ENCODE measurements at regions not wholly inside any gene's neighbourhood (a gene's known extent, or its start where the extent isn't known, plus 50 kb on each side); places are given as distances from the start of the nearest gene placed in this dataset.

DNA sequence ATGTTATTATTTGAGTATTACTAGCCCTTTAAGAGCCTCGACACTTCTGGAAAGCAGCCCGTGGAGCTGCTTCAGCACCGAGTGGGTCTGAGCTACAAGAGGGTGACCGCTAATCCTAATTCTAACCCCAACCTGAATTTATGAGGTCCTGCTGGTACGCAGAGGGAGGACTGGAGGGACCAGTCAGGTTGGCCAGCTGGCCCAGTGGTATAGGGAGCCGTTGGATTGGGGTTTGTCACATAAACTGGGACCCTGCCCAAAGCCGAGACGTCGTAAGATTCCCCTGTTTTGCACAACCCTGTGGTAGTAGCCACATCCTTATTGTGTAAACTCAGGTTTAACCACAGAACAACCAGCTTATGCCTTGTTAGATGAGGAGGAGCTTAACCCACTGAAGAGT, 60.8 kb upstream of the F3 start:
- DNase-seq (peak in 1 of 2 donors; percentile 30), ATAC-seq (peak in 1 of 2 donors; percentile 54)
- TF ChIP-seq POLR2A (IDR thresholded peaks at IDR 0.05) = no peak
- TF ChIP-seq, protein P1, sequence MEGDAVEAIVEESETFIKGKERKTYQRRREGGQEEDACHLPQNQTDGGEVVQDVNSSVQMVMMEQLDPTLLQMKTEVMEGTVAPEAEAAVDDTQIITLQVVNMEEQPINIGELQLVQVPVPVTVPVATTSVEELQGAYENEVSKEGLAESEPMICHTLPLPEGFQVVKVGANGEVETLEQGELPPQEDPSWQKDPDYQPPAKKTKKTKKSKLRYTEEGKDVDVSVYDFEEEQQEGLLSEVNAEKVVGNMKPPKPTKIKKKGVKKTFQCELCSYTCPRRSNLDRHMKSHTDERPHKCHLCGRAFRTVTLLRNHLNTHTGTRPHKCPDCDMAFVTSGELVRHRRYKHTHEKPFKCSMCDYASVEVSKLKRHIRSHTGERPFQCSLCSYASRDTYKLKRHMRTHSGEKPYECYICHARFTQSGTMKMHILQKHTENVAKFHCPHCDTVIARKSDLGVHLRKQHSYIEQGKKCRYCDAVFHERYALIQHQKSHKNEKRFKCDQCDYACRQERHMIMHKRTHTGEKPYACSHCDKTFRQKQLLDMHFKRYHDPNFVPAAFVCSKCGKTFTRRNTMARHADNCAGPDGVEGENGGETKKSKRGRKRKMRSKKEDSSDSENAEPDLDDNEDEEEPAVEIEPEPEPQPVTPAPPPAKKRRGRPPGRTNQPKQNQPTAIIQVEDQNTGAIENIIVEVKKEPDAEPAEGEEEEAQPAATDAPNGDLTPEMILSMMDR (IDR thresholded peaks at IDR 0.05 in 4 of 5, conservative IDR thresholded peaks at IDR 0.05 in 1 of 5) = no peak
- no peaks in the 10 kb centered on the region for H3K4me1 ChIP-seq
- H3K4me3 ChIP-seq = no peak overlapping the region
- H3K9me3 ChIP-seq = no peaks in the 10 kb centered on the region
- intact Hi-C loops (cut with DNase I; ENCODE audit: low total_unique reads) = no loop called here
- H3K36me3 ChIP-seq = no peaks in the 10 kb centered on the region
- in situ Hi-C loops (cut with MboI; ENCODE audit: low sequenced_read_pairs in 4 of 4) = no loop called here
- H3K27ac ChIP-seq = no peak overlapping the region
- H3K27me3 ChIP-seq = no peaks in the 10 kb centered on the region

DNA sequence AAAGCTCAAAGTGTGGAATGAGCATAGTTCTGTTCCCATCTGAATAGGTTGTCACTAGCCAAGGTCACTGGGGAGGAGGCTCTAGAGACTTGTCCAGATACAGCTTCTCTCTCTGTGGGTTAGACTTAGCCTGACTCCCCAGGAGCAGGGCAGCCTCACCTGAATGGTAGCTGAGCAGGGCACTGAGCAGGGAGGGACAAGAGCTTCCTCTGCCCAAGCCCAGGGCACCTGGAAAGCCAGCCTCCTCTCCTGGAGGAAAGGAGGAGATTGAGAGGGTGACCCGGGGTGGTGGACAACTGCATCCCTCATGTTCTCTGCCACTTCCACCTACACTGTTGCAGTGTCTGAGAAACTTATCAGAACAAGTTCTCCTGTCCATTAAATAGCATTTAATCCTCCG, 59.0 kb upstream of the F3 start:
- no peak for ATAC-seq
- intact Hi-C loops (cut with DNase I; ENCODE audit: low total_unique reads) (no loop called here), in situ Hi-C loops (cut with MboI; ENCODE audit: low sequenced_read_pairs in 4 of 4) (no loop called here)
- Histone ChIP-seq H3K36me3 (no peaks in the 10 kb centered on the region), H3K27ac (no peak overlapping the region), H3K9me3 (no peaks in the 10 kb centered on the region), H3K4me3 (no peak overlapping the region), H3K27me3 (no peaks in the 10 kb centered on the region), H3K4me1 (no peaks in the 10 kb centered on the region)
- TF ChIP-seq, protein P1 (IDR thresholded peaks at IDR 0.05 in 4 of 5, conservative IDR thresholded peaks at IDR 0.05 in 1 of 5) = no peak
- TF ChIP-seq POLR2A (IDR thresholded peaks at IDR 0.05) = no peak
- no peak for DNase-seq

DNA sequence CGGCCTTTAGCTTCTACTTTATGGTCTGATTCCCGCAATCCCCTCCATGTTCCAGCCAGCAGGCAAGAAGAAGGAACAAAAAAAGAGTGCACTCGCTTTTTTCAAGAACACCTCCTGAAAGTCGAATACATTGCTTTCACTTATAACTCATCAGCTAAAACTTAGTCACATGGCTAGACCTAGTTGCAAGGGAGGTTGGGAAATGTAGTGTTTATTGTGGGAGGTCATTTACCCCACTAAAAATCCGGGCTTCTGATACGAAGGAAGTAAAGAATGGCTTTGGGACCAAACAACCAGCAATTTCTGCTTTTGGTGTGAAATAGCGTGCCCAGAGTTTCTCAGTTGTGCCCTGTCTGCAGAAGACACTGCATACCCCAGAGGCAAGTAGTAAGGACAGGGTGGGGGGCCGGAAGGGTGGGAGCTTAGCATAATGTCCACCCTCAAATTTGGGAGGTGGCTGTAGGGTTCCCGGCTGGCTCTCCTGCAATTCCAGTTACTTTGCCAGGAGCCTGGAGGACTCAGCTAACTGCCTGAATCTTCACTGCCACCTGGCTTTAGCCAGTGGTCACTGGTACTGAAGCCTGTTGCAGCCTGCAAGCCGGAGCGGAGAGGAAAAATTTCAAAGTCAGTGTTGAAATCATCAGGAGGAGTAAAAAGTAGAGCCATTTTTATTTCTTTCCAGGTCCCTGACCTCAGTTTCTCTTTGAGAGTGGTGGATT, 57.7 kb upstream of the F3 start:
- DNase-seq (peak in 1 of 2 donors; percentile 48), ATAC-seq (no peak)
- H3K27ac ChIP-seq = no peak overlapping the region
- H3K27me3 ChIP-seq = no peaks in the 10 kb centered on the region
- intact Hi-C loops (cut with DNase I; ENCODE audit: low total_unique reads) (loop anchor here (10.0 kb wide), 1 partner anchor 54 kb away; the partner anchor contains the start of gene F3), in situ Hi-C loops (cut with MboI; ENCODE audit: low sequenced_read_pairs in 4 of 4) (loop anchor here in 2 of 4 donors (5.0 kb wide), 1 partner anchor 77 kb away; no protein-coding TSS in a partner anchor)
- TF ChIP-seq, protein P1 (IDR thresholded peaks at IDR 0.05 in 4 of 5, conservative IDR thresholded peaks at IDR 0.05 in 1 of 5) = no peak
- TF ChIP-seq POLR2A (IDR thresholded peaks at IDR 0.05) = no peak
- H3K4me1 ChIP-seq = no peaks in the 10 kb centered on the region
- H3K36me3 ChIP-seq = no peaks in the 10 kb centered on the region
- no peaks in the 10 kb centered on the region for H3K9me3 ChIP-seq
- H3K4me3 ChIP-seq = no peak overlapping the region

DNA sequence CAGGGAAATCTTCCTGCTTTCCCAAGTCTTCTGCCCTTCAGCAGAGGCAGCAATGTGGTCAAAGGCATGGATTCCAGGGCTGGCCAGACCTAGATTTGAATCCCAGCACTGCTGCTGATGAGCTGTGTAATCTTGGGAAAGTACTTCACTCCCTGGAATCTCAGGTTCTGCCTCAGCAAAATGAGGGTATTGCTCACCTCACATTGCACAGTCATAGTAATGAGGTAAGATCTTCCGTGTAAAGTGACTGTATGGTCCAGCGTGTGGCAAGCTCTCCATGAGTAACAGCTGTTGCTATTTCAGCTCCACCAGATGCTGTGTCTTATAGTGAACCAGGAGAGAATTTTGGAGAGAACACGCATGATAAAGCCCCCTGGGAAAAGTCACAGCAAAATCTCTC, 56.1 kb upstream of the F3 start:
- intact Hi-C loops (cut with DNase I; ENCODE audit: low total_unique reads) = loop anchor here (10.0 kb wide), 1 partner anchor 53 kb away; the partner anchor contains the start of gene F3
- no peaks in the 10 kb centered on the region for H3K9me3 ChIP-seq
- no peak overlapping the region for H3K4me3 ChIP-seq
- H3K27me3 ChIP-seq = no peaks in the 10 kb centered on the region
- TF ChIP-seq POLR2A (IDR thresholded peaks at IDR 0.05) = no peak
- TF ChIP-seq, protein P1 (IDR thresholded peaks at IDR 0.05 in 4 of 5, conservative IDR thresholded peaks at IDR 0.05 in 1 of 5) = no peak
- no peaks in the 10 kb centered on the region for H3K36me3 ChIP-seq
- ATAC-seq (no peak), DNase-seq (no peak)
- in situ Hi-C loops (cut with MboI; ENCODE audit: low sequenced_read_pairs in 4 of 4) = loop anchor here in 2 of 4 donors (5.0 kb wide), 1 partner anchor 75 kb away; no protein-coding TSS in a partner anchor
- no peaks in the 10 kb centered on the region for H3K4me1 ChIP-seq
- no peak overlapping the region for H3K27ac ChIP-seq
